SK-N-MC (cell line): ENCODE measurements at regions not wholly inside any gene's neighbourhood (a gene's known extent, or its start where the extent isn't known, plus 50 kb on each side); places are given as distances from the start of the nearest gene placed in this dataset.
A peak's percentile ranks its signal among the peaks of the same experiment; 100 is the strongest.

Source experiments
- DNase-seq: peaks from one replicate; pipeline ENCODE4 v3.0.0-alpha.2; 2011; ENCODE audit warnings: low read depth, low spot score
- H3K27ac ChIP-seq: fragments of 200-600 bp; sonication (generic); 2 replicates; pipeline ENCODE4 v1.5.1; 2016; ENCODE audit warnings: mixed run types
- H3K36me3 ChIP-seq: fragments of 200-600 bp; sonication (generic); 2 replicates; pipeline ENCODE4 v1.6.1; 2017; ENCODE audit warnings: antibody characterized with exemption, low read length, mixed read lengths; ENCODE audit not compliant: insufficient read depth
- H3K4me3 ChIP-seq: fragments of 200-600 bp; sonication (generic); 2 replicates; pipeline ENCODE4 v1.5.1; 2016
- H3K9ac ChIP-seq: fragments of 200-600 bp; sonication (generic); 2 replicates; pipeline ENCODE4 v1.8.0; 2017; ENCODE audit warnings: mixed run types, mixed read lengths; ENCODE audit not compliant: insufficient read length
- H3K9me3 ChIP-seq: fragments of 200-600 bp; sonication (generic); 2 replicates; pipeline ENCODE4 v1.6.1; 2017; ENCODE audit warnings: low read depth, mild to moderate bottlenecking, antibody characterized with exemption, low read length, moderate library complexity, mixed read lengths
- EZH2 ChIP-seq: fragments of 200-600 bp; sonication (generic); IDR thresholded peaks from one replicate; pipeline ENCODE4 v1.6.1; 2017; ENCODE audit warnings: antibody characterized with exemption
- FOXP2 ChIP-seq: optimal IDR thresholded peaks from 2 replicates; pipeline ENCODE3; 2011; ENCODE audit warnings: mild to moderate bottlenecking, moderate library complexity; ENCODE audit not compliant: insufficient read depth; ENCODE audit errors: extremely low read length, control extremely low read depth
- POLR2AphosphoS5 ChIP-seq: IDR thresholded peaks from 2 replicates; pipeline ENCODE4 v1.6.1; 2012; ENCODE audit warnings: mild to moderate bottlenecking, low read depth, low read length, borderline replicate concordance

DNA sequence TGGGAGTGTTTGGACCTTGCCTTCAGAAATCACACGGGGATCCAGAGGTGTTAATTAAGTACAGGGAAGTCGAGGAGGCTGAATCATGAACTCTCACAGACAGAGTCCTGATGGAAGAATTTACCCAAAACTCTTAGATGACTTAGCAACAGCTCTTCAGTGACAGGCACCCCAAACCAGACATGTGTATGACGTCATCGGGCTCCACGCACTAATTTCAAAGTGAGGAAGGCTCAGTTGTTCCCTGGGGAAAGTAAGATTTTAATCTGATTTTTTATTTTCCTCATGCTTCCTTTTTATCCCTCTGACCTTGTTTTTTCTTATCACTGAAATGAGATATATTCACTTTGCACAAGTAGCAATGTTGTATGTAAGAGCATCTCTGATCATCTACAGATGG is 1363.5 kb downstream of the AACS start:
- no peak for TF ChIP-seq EZH2
- TF ChIP-seq POLR2AphosphoS5, result no peak
- TF ChIP-seq FOXP2, result no peak

GRCh38 chr12:126430921-126431320 is 1365.7 kb downstream of the AACS start:
- no peak overlapping the region for H3K9ac ChIP-seq
- H3K27ac ChIP-seq, result no peak overlapping the region
- TF ChIP-seq EZH2, result no peak
- no peak for TF ChIP-seq POLR2AphosphoS5
- no peak for TF ChIP-seq FOXP2
- DNase-seq, result no peak
- no peak overlapping the region for H3K4me3 ChIP-seq
- H3K36me3 ChIP-seq, result no peaks in the 10 kb centered on the region
- no peaks in the 10 kb centered on the region for H3K9me3 ChIP-seq

More for the DNA sequence above, 1363.5 kb downstream of the AACS start:
- H3K9me3 ChIP-seq, result no peaks in the 10 kb centered on the region
- no peak for DNase-seq
- H3K27ac ChIP-seq, result no peak overlapping the region
- no peaks in the 10 kb centered on the region for H3K36me3 ChIP-seq
- no peak overlapping the region for H3K9ac ChIP-seq
- no peak overlapping the region for H3K4me3 ChIP-seq

DNA sequence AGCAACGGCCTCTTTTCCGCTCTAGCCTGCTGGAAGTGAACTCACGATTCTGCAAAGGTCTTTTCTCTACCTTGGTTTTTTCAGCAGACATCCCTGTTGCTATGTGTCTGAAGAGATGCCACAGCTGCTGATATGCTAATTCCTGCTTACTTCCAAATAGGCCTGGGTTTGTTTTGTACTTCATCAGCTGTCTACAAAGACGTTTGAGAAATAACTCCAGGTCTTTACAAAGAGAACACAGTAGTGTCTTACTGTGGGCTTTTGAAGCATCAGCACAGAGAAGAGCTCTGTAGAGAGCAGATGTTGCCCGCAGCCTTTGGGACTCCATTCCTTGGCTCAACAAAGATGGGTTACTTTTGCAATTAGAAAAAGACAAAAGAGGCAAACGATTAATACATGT is 1366.5 kb downstream of the AACS start:
- Histone ChIP-seq H3K9me3 (no peaks in the 10 kb centered on the region), H3K36me3 (no peaks in the 10 kb centered on the region), H3K4me3 (no peak overlapping the region), H3K9ac (no peak overlapping the region), H3K27ac (peak overlapping the region; percentile 86)
- DNase-seq, result no peak
- TF ChIP-seq EZH2 (no peak), POLR2AphosphoS5 (no peak), FOXP2 (no peak)

DNA sequence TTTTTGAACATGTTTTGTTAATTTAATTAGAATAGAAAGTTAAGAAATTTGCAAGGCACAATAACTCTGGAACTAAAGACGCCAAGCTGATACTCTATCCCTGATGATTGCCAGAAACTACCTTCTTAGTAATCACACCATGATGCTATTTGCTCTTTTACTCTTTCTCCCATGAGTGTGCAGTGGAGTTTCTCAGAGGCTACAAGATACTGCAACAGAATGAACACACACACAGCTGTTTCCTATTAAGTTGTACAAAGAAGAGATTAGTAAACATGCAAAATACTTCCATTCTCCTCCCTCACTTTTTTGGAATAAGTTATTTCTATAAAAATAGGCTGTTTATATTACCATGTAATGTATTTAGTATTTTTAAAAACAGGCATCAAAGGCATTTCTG is 1367.5 kb downstream of the AACS start:
- no peaks in the 10 kb centered on the region for H3K36me3 ChIP-seq
- H3K9me3 ChIP-seq, result no peaks in the 10 kb centered on the region
- no peak overlapping the region for H3K9ac ChIP-seq
- peak; percentile 67 for DNase-seq
- TF ChIP-seq FOXP2 (peak; percentile 74), POLR2AphosphoS5 (no peak; the same call in 1 of the 2 replicates), EZH2 (no peak)
- peak overlapping the region; percentile 41 for H3K4me3 ChIP-seq
- H3K27ac ChIP-seq, result peak overlapping the region; percentile 86

GRCh38 chr12:126434412-126434985 is 1369.3 kb downstream of the AACS start:
- Histone ChIP-seq H3K36me3 (no peaks in the 10 kb centered on the region), H3K27ac (no peak overlapping the region), H3K4me3 (no peak overlapping the region), H3K9ac (no peak overlapping the region), H3K9me3 (no peaks in the 10 kb centered on the region)
- DNase-seq, result no peak
- TF ChIP-seq EZH2 (no peak), FOXP2 (no peak), POLR2AphosphoS5 (no peak)

- H3K36me3 ChIP-seq, result no peaks in the 10 kb centered on the region
- no peak overlapping the region for H3K9ac ChIP-seq
- no peak overlapping the region for H3K4me3 ChIP-seq
- TF ChIP-seq POLR2AphosphoS5, result no peak
- no peak for TF ChIP-seq EZH2
- TF ChIP-seq FOXP2, result no peak
- no peak overlapping the region for H3K27ac ChIP-seq
- H3K9me3 ChIP-seq, result no peaks in the 10 kb centered on the region
- DNase-seq, result no peak
Measured at GRCh38 chr12:126436041-126436440, 1370.8 kb downstream of the AACS start.

DNA sequence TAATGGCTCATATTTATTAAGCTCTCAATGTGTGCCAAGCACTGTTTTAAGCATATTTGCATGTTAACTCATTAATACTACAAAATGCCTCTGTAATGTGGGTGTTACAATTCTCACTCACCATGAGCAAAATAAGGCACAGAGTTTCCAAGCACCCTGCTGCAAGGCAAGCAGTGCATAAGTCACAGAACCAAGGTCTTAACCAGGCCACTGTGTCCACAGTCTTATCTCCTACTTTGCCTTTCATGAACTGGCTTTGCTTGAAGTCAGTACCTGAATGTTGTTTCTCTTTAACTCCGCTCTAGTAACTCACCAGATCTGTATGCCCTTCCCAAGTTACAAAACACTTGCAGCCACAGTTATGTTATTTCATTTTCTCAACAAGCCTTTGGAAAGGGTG is 1372.7 kb downstream of the AACS start:
- Histone ChIP-seq H3K27ac (no peak overlapping the region), H3K9ac (no peak overlapping the region), H3K9me3 (no peaks in the 10 kb centered on the region), H3K4me3 (no peak overlapping the region), H3K36me3 (no peaks in the 10 kb centered on the region)
- TF ChIP-seq POLR2AphosphoS5 (no peak), EZH2 (no peak), FOXP2 (no peak)
- DNase-seq, result no peak

GRCh38 chr12:126443977-126444376 is 1378.7 kb downstream of the AACS start:
- no peak overlapping the region for H3K9ac ChIP-seq
- TF ChIP-seq EZH2 (no peak), POLR2AphosphoS5 (no peak), FOXP2 (no peak)
- no peak overlapping the region for H3K27ac ChIP-seq
- DNase-seq, result no peak
- H3K4me3 ChIP-seq, result no peak overlapping the region
- H3K36me3 ChIP-seq, result no peaks in the 10 kb centered on the region
- no peaks in the 10 kb centered on the region for H3K9me3 ChIP-seq

DNA sequence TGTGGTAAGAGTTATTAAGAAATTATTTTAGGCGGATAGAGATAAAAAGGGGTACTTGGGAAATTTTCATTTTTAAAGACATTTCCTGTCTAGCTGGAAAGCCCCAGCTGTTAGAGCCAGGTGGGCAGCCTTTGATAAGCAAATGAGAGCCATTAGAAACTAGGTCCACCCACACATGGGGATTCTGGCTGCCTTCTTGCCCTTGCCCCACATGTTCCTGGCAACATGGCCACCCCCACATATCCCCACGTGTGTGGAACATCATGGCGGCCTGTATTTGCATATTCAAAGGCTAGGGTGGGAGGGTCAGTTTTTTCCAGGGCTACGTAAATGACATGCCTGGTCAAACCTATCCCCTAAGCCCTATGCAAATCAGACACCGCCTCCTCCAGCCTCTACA is 1382.1 kb downstream of the AACS start:
- Histone ChIP-seq H3K4me3 (no peak overlapping the region), H3K9me3 (no peaks in the 10 kb centered on the region), H3K9ac (no peak overlapping the region), H3K36me3 (no peaks in the 10 kb centered on the region), H3K27ac (no peak overlapping the region)
- TF ChIP-seq POLR2AphosphoS5, result no peak
- no peak for TF ChIP-seq EZH2
- TF ChIP-seq FOXP2, result no peak
- DNase-seq, result no peak
